Stimulated activated CD4-positive, alpha-beta T cell treated with anti-CD3 and anti-CD28 coated beads, Interleukin-15, amount 100 ng/mL, for 48 hours (primary cell): ENCODE measurements at regions not wholly inside any gene's neighbourhood (a gene's known extent, or its start where the extent isn't known, plus 50 kb on each side); places are given as distances from the start of the nearest gene placed in this dataset.
"Not testable (repeated sequence)": the region's sequence is repeated elsewhere in the genome, so short reads cannot be mapped to it uniquely, and the experiment has no call there.

Experiments
- DNase-seq, 2 donors: peaks; one replicate each; pipeline ENCODE4 v3.0.0-alpha.2; 2020; ENCODE audit warnings: low read depth in 2 of 2

- DNase-seq, result no peak
These were observed 757.1 kb upstream of the SLC35B3 start for GRCh38 chr6:9192405-9192909.

DNA sequence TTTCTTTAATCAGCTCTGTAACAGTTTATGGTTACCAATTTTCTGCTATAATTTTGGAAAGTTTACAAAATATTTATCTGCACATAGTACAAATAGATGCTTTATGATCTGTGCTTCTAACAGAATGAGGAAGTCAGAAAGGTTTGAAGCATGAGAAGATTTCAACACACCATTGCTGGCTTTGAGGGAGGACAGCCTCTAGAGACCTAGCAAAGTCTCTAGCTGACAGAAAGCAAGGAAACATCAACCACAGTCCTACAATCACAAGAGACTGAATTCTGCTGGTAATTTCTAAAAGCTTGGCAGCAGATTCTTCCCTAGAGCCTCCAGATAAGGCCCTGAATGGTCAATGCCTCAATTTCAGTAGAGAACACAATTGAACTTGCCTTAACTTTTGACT lies 750.8 kb upstream of the SLC35B3 start:
- no peak for DNase-seq

DNA sequence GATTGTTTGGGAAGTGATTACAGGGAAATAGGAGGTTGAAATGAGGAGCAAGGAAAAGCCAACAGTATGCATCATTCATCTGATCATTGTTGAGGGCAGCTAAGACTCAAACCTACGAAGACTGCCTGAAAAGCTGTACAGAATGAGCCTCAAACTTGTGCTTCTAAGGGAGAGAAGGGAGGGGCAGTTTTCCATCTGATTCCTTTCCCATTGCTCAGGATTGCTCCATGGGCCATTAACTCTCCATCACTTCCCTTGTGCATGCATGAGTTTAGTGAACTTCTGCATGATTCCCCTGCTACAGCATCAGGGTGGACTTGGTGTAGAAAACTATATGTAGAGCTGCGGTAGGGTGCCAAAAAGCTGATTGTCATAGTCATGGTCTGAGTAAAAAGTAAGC lies 742.7 kb upstream of the SLC35B3 start:
- no peak for DNase-seq

GRCh38 chr6:9173229-9173628 lies 737.9 kb upstream of the SLC35B3 start:
- DNase-seq, result no peak

DNA sequence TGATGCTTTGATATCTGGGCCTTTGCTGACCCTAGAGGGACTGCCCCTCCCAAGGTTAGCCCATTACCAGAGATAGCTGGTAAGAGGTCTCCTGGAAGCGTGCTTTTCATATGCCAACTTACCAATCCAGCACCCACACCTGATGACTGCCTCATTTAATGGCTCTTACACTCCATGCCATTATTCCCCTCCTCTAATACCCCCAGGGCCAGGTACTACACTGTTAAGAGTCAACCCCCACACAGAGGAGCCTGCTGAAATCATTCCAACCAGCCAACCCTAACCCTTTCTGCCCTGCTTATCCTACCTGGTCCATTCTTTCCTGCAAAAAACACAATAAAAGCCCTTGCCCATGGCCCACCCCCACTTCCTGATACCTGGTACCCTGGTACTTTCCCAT lies 736.8 kb upstream of the SLC35B3 start:
- DNase-seq, result no peak

DNA sequence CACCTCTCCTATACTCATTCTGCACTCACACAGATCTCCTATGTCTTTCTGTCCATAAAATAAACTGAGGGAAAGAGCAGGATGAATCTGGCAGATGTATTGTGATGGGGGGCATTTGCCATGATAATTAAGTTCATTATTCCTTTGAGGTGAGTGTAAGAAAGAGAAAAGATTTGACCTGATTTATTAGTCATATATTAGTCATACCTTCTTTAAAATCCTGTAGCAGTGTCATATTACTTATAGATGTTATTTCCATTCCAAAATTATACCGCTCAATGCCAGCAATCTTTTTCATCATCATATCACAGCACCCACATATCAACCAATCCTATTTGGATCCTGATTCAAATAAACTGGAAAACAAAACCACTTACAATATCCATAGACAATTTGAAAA lies 733.3 kb upstream of the SLC35B3 start:
- no peak for DNase-seq

GRCh38 chr6:9161731-9162130 lies 726.4 kb upstream of the SLC35B3 start:
- DNase-seq, result no peak

DNA sequence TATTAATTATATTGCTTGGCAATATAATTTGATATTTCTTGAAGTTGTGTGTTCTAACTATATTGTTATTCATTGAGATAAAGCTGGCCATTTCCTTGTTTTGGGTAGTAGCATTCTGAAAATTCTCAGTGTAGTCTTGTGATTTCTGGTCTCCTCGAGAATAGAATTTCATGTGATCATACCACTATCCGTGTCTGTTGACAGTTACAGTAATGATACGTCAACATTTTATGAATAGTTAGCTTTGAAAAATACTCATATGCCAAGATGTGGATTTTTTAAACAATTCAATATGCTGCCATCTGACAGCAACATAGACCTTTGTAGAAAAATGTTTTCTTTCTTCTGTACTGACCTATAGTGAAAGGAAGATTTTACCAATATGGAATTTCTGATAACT lies 723.7 kb upstream of the SLC35B3 start:
- no peak for DNase-seq

GRCh38 chr6:9155836-9156235 lies 720.5 kb upstream of the SLC35B3 start:
- no peak for DNase-seq

- no peak for DNase-seq
These were observed 707.8 kb upstream of the SLC35B3 start for GRCh38 chr6:9143140-9143539.

- no peak for DNase-seq
These were observed 705.7 kb upstream of the SLC35B3 start for GRCh38 chr6:9140951-9141460.

- no peak for DNase-seq
These were observed 704.8 kb upstream of the SLC35B3 start for GRCh38 chr6:9140172-9140571.

DNA sequence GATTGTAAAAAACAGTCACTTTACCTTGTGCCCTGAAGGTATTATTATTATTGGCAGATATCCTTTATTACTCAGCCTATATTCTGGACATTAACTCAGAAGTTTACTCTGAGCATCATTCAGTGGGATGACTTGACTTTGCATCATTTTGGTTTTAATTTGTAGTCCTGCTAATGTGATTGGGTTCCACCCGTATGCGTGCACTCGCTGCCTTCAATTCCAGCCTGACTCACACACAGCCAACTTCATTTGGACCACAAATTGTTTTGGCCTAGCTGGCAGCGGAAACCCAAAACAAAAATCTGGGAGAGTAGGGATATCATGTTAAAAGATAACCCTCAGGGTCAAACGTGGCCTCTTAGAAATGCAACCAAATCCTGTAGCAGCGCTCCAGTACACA lies 704.4 kb upstream of the SLC35B3 start:
- DNase-seq, result no peak

DNA sequence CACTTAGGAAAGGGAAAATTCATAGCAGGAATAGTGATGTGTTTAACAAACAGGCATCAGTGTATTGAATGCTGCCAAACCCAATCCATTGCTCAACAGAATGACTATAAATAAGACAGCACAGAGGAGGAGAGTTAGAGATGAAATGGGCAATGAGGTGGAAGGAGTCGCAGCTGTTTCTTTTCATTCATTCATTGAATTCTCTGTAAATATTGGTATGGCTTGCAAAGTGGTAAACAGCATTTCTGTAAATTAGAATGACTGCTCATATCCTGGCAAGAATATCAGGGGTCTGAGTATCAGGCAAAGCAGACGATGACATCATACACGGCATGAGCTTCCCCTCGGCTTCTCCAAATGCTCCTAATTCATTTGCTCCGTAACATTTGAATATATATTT lies 703.6 kb upstream of the SLC35B3 start:
- no peak for DNase-seq

- DNase-seq, result no peak
These were observed 700.9 kb upstream of the SLC35B3 start for GRCh38 chr6:9136141-9136822.

DNA sequence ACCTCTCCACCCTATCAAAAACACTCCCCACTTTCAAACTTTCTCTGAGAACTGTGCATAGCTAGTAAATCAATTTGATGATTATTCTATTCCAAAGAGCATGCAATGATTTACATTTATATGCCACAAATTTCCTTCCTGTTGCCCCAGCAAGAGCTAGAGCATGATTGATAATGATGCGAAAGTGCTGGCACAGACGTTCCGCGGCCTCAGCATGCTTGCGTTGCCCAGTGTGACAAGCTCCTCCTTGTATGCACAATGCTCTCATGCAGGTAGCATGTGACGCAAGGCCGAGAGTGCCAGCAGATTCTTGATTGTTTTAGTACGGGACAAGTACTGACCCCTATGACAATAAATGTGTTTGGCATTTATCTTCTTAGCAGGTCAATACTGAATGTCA lies 696.3 kb upstream of the SLC35B3 start:
- no peak for DNase-seq

DNA sequence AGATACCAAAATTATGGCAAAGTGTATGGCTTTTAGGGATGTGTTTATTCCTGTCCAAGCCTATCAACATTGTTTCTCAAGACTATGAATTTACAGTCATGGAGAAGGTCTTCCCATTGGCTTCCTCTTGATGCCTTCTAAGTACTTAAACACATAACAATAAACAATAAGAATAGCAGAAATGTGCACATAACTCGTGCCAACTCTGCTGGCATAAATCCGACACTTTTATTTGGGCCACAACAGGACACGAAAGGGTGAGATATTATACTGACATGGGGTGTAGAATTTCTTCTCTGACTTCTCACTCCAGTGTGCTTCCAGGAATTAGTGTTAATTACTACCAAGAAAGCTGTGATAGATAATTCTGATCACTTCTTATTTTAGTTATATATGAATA lies 695.9 kb upstream of the SLC35B3 start:
- DNase-seq, result no peak

DNA sequence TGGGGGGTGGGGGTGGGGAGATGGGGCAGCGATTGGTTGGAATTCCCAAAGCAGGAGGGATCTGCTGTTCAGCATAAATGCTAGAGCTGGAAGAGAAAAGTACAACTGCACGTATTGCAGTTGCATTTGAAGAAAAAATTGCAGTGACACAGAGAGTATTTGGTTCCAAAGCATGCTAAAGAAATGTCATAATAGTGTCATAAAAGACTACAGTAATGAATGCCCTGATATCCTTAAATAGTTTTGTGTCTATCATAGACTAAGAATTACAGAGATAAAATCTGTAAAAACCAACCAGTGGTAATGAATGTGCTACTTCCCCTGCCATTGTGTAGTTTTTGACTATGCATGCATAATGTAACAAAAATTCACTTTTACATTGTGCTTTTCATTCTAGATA lies 693.6 kb upstream of the SLC35B3 start:
- no peak for DNase-seq

DNA sequence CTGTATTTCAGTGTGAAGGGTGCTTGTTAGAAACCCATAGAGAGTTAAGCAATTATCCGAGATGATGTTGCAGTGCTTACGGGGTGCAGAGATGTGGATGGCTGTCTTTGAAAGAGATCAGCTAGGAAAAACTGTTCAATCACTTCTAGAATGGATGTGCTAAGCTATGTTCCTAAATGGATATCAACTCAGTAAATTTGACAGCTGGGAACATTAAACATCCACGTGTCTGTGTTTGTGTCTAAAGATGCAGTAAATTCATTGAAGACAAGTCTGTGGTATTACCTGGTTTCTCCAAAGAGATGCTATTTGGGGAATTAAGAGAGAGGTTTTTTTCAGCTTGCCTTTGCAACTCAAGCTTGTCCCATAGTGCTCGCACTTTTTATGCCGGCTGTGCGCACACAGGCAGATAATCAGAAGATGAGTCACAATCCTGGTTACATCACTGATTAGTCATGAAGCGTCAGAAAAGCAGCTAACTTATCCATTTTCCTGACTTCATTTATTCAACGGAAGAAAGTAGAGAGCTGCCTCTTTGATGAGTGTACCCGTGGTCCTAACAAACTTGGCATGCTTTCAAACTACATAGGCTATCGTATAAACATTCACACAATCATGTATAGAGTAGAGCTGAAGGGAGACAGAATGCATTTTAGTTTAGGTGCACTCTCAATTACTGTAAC lies 691.7 kb upstream of the SLC35B3 start:
- no peak for DNase-seq

GRCh38 chr6:9126034-9126433 lies 690.7 kb upstream of the SLC35B3 start:
- not testable (repeated sequence) for DNase-seq

DNA sequence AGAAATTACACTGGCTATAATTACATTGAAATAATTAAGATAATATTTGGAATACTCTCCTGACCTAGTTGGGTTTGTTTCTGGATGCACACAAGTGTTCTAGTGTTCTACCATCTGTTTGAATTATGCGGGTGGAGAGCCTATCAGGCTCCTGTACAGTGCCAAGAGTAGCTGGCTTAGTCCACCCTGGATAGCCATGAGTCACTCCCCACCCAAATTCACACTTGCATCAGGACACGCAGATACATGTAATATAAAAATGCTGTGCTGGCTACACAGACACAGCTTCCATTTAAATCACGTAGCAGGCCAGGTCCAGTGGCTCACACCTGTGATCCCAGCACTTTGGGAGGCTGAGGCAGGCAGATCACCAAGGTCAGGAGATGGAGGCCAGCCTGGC lies 686.2 kb upstream of the SLC35B3 start:
- DNase-seq, result no peak

DNA sequence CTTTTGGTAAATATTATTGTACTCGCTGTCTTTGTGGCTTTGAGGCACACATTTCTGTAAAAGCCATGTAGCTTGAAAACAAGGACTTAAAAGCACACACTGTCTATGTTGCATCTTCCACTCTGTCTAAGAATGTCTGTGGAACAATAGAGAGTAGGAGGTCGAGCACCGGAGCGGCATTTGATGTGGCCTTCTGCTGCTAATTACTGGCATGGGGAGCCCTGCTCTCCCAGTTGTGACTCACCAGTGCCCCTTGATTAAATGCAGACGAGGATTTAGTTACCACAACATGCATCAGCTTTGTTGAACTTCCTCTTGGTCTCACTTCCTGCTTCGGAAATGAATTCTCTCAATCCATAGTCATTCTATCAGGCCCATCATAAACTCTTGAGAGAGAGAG lies 680.7 kb upstream of the SLC35B3 start:
- DNase-seq, result no peak

- DNase-seq, result no peak
These were observed 677.2 kb upstream of the SLC35B3 start for GRCh38 chr6:9112544-9112943.
